ENCODE measurements at regions not wholly inside any gene's neighbourhood (a gene's known extent, or its start where the extent isn't known, plus 50 kb on each side); places are given as distances from the start of the nearest gene placed in this dataset.

DNA sequence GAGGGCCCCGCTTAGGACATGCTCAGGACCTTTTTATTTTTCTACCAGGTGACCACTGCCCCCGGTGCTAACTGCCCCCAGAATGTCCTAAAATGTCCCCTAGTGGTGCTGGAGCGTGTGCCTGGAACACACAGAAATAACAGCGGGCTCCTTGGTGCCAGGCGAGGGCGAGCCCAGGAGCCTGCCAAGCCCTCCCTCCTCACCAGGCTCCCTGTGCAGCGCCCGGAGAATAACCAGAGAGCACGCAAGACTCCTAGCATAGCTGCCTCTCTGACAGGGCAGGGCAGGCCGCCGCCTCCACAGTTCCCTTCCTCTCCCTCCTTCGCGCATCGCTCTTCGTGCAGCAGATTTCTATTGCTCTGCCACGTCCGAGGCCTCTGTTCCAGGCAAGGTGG is 84.3 kb upstream of the ZNF516 start:
- no peak for DNase-seq (ENCODE audit: low read depth in 2 of 2, low spot score in 1 of 2)

DNA sequence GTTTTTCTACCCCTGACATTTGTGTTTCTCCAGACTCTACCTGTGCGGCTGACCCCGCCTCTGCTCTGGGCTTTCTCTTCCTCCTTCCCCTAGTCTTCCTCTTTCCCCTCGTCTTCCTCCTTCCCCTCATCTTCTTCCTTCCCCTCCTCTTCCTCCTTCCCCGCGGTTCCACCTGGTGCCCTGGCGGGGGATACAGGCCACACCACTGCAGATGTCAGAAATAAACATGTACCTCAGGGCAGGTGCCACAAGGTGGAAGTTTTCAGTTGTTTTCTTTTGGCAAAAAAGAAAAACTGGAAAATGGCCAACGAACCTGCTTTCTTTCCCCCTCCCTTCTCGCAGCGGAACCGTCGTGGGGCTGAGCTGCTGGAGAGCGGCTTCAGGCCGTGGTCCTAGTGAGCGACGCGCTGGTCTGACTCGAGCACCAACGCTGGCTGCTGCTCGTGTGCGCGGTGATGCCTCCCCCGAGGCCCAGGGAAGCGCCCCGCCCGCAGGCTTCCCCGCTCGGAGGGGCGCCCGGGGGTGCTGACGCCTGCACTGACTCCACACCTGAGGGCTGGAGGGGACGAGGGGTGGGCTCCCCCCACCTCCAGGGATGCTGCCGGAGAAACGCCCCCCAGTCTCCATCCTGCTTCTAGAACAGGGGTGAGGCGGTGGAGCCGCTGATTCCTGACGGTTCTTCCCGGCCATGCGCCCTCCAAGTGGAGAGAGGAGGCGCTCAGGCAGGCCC is 83.7 kb upstream of the ZNF516 start:
- DNase-seq (ENCODE audit: low read depth in 2 of 2, low spot score in 1 of 2): no peak

DNA sequence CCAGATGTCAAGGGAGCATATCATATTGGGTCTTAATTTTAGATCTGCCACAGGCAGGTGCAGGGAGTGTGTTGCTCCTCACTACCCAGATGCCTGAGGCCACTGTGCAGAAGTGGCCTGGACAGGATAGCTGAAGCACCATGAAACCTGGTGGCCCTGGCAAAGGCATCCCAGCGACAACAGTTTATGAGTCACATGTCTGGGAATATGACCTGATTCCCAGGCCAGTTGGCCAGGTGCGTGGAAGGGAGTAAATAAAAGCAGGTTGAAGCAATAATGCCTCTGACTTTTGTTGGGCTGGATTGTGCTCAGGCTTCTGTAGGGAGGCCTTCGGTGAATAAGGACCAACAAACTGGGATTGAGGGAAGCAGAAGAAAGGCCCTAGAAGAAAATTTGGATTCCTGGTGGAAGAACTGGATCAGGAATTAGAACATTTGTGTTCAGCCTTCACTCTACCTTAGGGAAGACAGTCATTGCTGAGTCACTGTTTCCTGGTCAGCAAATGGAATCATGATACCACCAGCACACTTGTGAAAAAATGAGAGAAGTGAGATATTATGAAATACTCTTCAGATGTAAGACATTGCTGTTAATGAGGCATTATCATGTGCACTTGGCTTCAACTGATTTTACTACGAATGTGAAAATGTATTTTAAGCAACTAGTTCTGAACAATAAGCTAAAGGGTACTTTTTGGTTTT is 78.4 kb upstream of the ZNF516 start:
- DNase-seq (ENCODE audit: low read depth in 2 of 2, low spot score in 1 of 2): no peak

DNA sequence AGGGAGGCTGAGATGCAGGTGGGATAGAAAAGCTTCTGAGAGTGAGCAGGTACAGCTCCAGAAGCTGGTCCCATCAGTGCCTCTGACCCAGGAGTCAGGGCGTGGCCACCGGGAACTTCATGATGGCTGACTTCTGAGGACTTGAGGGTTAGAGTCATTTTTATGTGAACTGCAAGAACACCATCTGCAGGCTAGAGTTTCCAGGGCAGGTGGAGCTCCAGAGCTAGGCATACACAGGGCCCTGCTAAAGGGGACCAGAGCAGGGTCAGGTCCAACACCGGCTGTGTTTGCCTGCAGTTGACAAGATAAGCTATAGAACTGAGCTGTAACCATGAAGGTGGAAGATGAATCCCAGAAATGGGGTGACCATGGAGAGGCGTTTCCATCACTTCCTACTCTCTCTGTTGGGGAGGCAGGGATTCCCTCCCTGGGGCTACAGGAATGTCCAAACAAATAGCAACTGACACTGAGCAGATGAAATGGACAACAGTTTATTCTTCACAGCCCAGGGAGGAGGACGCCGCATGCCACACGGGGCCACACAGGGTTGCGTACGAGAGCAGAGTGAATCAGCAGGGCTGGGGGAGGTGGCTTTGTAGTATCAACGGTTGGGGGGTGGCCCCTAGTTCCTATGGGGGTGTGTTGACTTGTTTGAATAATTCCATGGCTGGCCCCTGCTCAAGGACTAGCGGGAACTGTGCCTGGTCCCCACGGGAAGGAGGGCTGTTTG is 77.6 kb upstream of the ZNF516 start:
- DNase-seq (ENCODE audit: low read depth in 2 of 2, low spot score in 1 of 2): no peak

DNA sequence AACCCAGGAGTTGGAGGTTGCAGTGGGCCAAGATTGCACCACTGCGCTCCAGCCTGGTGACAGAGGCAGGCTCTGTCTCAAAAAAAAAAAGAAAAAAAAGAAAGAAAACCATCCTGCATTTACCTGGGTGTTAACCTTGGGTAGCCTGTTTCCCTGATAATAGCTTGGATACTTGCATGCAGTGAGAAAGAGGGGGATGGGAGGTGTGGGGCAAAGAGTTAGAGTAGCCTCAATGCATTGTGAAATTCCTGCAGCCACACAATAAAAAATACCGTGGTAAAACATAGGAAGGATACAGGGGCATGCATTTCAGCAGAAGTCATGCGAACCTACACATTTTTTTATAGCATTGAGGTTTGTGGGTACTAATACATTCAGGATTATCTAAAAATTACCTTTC is 76.6 kb upstream of the ZNF516 start:
- no peak for DNase-seq (ENCODE audit: low read depth in 2 of 2, low spot score in 1 of 2)

DNA sequence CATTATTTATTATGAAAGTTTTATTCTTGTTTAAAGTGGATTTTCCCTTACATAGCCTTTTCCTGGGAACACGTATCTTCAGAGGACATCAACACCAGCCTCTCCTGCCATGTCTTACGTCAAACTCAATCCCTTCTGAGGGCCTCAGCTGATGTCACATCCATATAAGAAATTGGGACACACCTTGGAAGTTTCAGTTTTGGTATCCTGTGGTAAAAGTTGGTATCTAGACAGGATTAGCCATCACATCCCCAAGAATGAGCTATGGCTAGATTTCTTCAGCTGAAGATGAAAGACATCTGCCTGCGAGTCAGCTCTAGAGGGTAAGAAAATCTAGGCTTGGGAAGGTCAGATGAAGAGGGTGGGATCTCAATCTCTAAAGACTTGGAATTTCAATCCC is 75.8 kb upstream of the ZNF516 start:
- no peak for DNase-seq (ENCODE audit: low read depth in 2 of 2, low spot score in 1 of 2)

DNA sequence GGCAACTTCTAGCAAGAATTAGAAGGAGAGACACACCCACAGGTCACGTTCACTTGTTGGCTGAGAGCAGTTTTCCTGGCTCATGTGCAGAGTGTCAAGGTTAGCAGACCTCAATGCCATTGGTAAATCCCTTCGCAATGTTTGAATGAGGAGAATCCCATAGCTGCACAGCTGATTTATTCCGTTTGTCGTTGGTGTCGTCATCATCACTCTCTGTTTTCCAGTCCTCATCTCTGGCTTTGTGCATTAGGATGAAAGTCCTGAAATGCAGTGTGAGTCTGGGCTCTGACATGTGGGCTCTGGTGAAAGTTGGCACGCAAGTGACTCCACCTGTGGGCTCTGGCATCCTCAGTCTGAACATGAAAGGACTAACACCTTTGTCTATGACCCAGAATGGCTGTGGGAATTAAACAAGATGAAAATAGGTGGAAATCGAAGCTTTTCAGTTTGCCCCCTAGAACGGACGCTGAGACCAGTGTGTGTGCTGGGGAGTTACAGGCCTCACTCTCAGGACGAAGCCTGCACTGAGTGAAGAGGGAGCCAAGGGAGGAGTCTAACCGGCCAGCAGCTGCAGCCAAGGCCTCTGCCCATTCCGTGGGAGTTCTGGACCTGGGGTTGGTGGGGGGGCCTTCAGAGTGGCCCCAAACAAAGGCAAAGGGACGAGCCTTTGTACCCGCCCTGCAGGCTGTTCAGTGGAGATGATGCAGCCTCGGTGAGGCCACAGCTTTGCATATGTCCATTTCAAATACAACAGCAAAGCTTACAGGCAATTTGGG is 74.8 kb upstream of the ZNF516 start:
- DNase-seq (ENCODE audit: low read depth in 2 of 2, low spot score in 1 of 2): no peak

DNA sequence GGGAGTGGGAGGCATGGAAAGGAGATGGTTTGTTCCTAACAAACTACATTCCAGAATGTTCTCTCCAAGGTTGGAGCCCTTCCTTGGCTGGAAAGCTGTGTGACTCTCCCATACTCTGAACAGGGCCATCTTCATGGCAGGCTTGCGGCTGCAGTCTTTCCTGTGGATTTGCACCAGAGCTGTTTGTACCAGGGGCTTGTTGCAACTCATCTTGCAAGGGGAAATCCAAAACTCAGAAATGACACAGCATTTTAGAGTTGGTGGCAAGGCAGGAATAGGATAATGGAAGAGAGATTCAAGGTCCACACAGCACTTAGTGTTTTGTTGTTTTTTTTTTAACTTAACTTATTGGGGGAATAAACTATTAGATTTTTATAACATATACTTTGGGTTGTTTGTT is 73.7 kb upstream of the ZNF516 start:
- no peak for DNase-seq (ENCODE audit: low read depth in 2 of 2, low spot score in 1 of 2)

DNA sequence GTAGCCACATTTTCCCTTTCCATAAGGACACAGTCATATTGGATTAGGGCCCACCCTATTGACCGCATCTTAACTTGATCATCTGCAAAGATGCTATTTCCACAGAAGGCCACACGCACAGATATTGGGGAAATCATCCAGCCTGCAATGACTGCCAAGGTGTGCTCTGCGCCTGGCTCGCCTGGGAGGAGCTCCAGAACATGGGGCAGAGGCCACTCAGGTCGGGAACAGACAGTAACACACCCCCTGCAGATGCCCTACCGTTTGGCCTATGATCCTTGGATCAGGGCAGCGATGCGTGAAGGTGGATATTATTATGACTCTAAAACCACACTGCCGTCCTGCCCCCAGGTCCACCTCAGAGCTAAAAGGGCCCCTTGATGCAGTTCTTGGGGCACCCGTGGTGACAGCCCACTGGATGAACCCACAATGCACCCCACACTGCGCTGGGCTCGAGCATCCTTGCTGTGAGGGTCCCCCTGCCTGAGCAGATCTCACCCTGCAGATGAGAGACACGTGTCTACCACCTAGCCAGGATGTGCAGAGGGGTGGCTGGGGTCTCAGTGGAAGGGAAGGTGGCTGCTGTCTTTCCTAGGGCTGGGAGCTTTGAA is 72.9 kb upstream of the ZNF516 start:
- no peak for DNase-seq (ENCODE audit: low read depth in 2 of 2, low spot score in 1 of 2)

DNA sequence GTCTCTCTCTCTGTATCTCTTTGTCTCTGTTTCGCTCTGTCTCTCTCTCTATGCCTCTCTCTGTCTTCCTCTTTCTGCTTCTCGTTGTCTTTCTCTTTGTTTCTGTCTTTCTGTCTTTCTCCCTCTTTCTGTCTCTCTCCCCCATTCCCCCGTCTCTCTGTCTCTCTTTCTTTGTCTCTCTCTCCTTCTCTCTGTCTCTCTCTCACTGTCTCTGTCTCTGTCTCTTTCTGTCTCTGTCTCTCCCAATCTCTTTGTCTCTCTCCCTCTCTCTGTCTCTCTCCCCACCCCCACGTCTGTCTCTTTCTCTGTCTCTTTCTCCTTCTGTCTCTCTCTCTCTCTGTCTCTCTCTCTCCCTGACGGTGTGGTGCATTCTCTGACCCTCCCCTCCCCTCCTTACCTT is 71.9 kb upstream of the ZNF516 start:
- no peak for DNase-seq (ENCODE audit: low read depth in 2 of 2, low spot score in 1 of 2)

DNA sequence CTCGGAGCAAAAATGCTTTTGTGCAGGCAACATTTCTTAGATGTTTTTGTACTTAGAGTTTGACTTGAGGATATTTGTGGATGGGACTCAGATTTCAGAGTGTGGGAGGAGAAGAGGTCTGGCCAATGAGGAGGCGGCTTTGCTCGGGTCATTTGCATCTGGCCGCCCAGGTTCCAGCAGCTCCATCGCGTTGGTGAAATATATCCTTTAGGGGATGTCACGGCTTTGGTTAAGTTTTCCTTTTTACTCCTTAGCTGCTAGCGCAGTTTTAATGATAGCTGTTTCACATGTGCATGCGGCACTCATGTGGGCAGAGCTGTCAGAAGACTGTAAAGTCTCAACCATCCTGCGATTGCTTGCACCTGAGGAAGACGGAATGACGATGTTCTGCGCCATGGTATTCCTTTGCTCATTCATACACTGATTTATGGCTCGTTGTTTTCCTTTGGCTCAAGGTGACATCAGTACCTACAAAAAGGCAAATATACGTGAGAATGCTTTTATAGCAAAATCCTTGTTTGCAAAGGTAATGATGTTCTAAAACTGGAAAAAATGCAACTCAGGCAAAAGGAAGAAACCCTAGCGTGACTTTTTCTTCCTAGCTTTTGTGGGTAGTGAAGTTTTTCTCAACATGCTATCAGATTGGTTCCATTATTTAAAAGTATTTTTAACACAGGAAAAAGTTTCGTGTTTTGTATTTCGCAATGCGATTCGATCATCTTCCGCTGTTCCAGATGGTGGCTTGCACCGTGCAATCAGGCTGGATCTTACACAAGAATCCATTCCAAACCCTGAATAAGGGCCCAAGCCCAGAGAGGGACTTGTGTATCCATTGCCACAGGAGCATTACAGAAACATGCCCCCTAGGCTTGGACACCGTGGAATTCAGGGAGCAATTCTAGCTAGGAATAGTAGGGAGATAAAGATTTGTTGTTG is 70.5 kb upstream of the ZNF516 start:
- no peak for DNase-seq (ENCODE audit: low read depth in 2 of 2, low spot score in 1 of 2)

DNA sequence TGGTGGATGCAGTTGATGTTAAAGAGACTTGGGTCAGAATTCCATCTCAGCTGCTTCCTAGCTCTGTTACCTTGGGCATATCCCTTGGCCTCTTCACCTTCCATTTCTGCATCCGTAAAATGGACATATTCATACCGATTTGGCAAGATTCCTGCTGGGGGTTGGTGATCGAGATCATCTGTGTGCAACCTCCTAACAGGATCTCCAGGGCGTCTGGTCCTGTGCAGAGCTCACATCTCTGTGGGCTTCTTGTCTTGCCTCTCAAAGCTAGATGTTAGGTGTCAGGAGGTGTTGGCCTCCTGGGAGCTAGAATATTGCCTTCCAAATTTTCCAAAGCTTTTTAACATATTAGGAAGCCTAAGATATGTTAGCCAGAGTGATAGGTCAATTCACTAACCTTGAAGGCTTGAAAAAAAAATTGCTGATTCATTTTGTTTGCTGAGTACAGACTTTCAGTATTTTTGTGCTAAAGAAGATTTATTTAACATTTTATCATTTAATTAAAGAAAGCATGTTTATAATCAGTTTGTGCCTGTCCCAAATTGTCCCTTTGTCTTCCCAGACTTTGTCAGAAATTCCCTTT is 69.7 kb upstream of the ZNF516 start:
- no peak for DNase-seq (ENCODE audit: low read depth in 2 of 2, low spot score in 1 of 2)

DNA sequence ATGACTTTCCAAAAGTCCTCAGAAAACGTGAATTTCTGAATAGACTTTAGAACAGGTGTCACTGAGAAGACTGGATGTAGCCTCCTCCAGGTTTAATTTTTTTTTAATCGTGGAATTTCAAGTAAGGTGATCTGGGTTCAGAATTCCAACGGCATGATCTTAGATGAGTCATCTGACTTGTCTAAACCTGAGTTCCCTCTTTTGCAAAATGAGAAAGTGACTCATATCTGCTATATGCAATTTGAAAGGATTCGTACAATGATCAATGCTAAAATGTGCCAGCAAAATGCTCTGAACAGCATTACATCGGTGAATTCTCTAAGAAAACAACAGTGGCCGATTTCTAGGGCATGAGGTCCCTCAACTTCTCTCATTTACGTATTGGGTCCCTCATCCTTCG is 69.1 kb upstream of the ZNF516 start:
- no peak for DNase-seq (ENCODE audit: low read depth in 2 of 2, low spot score in 1 of 2)

DNA sequence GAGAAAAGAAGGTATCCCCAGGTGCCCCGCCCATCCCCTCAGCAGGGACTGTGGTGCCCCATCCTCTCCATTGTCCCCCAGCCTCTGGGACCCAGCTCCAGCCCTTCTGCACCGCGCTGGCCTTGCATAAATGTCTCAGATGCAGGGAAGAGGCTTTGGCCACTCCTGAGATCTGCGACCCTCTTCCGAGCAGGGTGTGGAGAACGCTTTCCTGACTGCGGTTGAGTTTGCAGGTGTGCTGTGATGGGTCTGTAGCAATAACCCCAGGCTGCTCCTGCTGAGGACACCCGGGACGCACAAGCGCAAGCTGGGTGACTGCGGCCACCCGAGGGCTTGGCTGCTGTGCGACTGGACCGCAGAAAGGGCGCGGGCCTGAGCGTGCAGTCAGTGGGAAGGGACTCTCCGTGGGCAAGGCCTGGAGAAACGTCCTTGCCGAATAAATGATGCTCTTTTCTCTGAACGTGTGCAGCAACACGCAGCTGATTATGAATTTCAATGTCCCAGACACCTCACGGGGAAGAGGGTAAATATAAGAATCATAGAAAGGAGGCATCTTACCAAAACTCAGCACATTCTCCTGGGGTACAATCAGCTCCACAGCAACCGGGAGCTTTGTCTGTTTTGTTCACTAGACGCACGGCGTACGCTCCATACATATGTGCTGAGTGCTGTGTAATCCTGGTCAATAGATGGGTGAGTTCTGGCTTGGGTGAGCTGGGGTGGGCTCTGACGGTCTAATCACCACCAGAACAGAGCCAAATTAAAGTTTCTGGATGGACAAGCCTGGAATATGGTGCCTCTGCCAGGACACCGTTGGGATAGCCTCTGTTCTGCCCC is 67.5 kb upstream of the ZNF516 start:
- no peak for DNase-seq (ENCODE audit: low read depth in 2 of 2, low spot score in 1 of 2)

DNA sequence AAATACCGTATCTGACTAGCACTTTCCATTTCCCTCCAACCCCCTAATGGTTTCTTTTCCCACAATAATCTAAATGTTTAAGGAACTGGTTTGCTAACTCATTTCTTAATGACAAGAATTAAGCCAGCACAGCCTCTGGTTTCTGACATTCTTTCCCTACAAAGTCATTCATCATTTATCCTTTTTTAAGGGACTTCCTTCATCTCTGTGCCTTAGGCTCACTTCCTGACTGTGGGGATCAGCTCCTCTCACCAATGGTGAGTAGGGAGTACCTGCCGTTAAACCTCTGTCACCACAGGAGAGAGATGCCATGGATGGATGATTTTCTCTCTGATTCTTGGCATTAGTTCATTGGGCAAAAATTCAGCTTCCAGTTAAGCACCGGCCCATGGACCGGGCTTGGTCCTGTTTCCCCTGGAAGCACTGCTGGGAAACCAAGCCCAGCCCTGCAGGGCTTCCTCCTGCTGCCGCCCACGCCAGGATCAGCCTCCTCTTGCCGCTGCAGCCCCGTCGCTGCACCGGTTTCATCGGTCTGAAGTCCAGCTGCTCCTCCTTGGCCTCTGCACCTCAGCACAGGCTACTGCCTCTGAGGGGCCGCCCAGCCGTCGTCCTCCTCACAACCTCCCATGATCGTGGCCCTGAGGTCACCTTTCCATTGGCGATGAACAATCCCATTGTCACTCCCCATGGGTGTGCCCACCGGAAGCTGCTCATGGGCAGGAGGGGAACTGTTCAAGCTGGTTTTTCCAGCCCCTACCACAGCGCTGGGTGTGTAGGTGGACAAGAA is 64.0 kb upstream of the ZNF516 start:
- DNase-seq (ENCODE audit: low read depth in 2 of 2, low spot score in 1 of 2): no peak

DNA sequence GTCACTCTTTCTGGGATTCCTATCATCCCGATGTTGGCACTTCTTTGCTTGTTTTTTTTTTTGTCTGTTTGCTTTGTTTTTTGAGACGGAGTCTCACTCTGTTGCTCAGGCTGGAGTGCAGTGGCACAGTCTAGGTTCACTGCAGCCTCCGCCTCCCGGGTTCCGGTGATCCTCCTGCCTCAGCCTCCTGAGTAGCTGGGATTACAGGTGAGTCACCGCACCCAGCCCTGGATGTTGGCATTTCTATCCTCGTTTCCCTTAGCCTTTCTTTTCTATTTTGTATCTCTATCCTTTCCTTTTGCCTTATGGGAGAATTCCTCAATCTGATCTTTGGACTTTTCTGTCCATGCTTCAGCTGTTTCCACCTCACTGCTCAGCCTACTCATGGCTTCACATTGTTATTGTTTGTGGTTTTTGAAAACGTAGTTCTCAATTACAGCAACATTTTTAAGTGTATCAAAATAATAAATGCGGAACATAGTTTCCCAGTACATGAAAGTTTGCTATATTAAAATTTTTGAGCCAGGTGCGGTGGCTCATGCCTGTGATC is 62.1 kb upstream of the ZNF516 start:
- no peak for DNase-seq (ENCODE audit: low read depth in 2 of 2, low spot score in 1 of 2)

DNA sequence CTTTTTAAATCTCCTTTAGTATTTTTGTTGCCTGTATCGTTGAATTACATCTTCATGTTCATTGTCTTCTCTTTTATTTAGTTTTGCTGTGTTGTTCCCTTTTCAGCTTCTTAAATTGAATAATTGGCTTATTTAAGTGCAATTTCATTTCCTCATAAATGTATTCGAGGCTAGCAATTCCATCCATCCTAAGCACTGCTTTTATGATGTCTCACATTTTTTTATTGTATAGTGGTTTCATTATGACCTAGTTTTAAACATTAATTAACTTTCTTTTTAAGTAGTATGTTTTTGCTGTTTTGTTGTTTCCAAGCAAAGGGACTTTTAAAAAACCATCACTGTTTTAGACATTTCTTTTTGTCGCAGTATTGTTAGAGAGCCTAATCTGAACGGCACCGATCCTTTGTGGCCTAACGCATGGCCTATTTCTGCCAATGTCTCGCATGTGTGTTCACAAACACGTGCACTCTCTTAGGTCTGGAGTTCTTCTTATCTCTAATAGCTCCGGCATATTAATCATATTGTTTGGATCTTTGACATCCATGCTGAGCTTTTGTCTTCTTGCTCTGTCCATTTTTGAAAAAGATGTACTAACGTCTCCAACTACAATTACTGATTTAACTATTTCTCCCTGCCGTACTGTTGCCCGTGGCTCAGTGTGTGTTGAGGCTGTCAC is 59.6 kb upstream of the ZNF516 start:
- no peak for DNase-seq (ENCODE audit: low read depth in 2 of 2, low spot score in 1 of 2)
